HCT116 (cell line): ENCODE measurements at regions not wholly inside any gene's neighbourhood (a gene's known extent, or its start where the extent isn't known, plus 50 kb on each side); places are given as distances from the start of the nearest gene placed in this dataset.
A peak's percentile ranks its signal among the peaks of the same experiment; 100 is the strongest.

Experiments
- ATAC-seq: fragments of 200-7000 bp; cut with Tn5 transposase; 2 replicates; pipeline ENCODE4 v1.9.1; 2020; ENCODE audit warnings: mild to moderate bottlenecking, moderate library complexity
- BruUV-seq: library from RNA; stranded (reverse); fragments of 400-500 nt; replicated peaks from 2 replicates; lab custom pipeline; 2021; lab: Mats Ljungman, UMichigan
- CTCF ChIA-PET: fragments of 300-600 bp; sonication (Branson Sonifier 250); formaldehyde crosslinking; loops from one replicate; lab custom pipeline; 2021; ENCODE audit warnings: antibody characterized with exemption; lab: Charles Lee
- POLR2A ChIA-PET: fragments of 300-600, 350-600 bp; sonication (Branson Sonifier 250); formaldehyde crosslinking; loops from one replicate; lab custom pipeline; 2021; ENCODE audit warnings: antibody characterized with exemption; lab: Charles Lee
- RAD21 ChIA-PET, 2 experiments: fragments of 300-600 bp; sonication (Branson Sonifier 250); formaldehyde crosslinking; loops; one replicate each; lab custom pipeline; 2023; ENCODE audit warnings: low total read pairs in 2 of 2; ENCODE audit not compliant: uncharacterized antibody in 2 of 2, unreplicated experiment in 2 of 2, low non-redundant PET in 1 of 2; lab: Charles Lee
- DNase-seq: peaks from one replicate; pipeline ENCODE4 v3.0.0-alpha.2; 2010; ENCODE audit warnings: low read depth, low spot score
- H2AFZ ChIP-seq: fragments of 200-600 bp; shearing (Covaris generic), sonication (generic); 2 replicates; pipeline ENCODE4 v1.6.1; 2017; ENCODE audit warnings: low read depth, mixed run types, mixed read lengths, antibody characterized with exemption, low read length; ENCODE audit not compliant: poor library complexity, severe bottlenecking
- H3K27ac ChIP-seq: 2 replicates; pipeline ENCODE4 v1.5.1; 2012; ENCODE audit warnings: low read depth, low read length
- H3K27me3 ChIP-seq: fragments of 200-600 bp; sonication (generic); 2 replicates; pipeline ENCODE4 v1.6.1; 2016; ENCODE audit warnings: mixed run types, low read length, mixed read lengths; ENCODE audit not compliant: insufficient read depth
- H3K36me3 ChIP-seq, 2 experiments: fragments of 200-500 bp in 1 of 2; fragments of 200-600 bp in 1 of 2; sonication (Bioruptor generic) in 1 of 2; sonication (generic) in 1 of 2; 2 replicates each; pipeline versions ENCODE4 v1.5.1 to v1.6.1; 2014 to 2016; ENCODE audit warnings: low read length in 2 of 2, inconsistent platforms in 1 of 2, mixed read lengths in 1 of 2, mixed run types in 1 of 2; ENCODE audit not compliant: insufficient read depth in 2 of 2, control insufficient read depth in 1 of 2
- H3K4me1 ChIP-seq, 2 experiments: fragments of 200-600 bp in 1 of 2; sonication (generic) in 1 of 2; 2 replicates each; pipeline versions ENCODE4 v1.5.1 to v1.6.1; 2012 to 2017; ENCODE audit warnings: low read length in 2 of 2, inconsistent platforms in 1 of 2, mild to moderate bottlenecking in 1 of 2, mixed read lengths in 1 of 2, mixed run types in 1 of 2, moderate library complexity in 1 of 2; ENCODE audit not compliant: insufficient read depth in 2 of 2, control insufficient read depth in 1 of 2
- H3K4me2 ChIP-seq: fragments of 200-600 bp; sonication (generic); 2 replicates; pipeline ENCODE4 v1.6.1; 2017; ENCODE audit warnings: mixed run types, low read length, mixed read lengths
- H3K4me3 ChIP-seq, 2 experiments: fragments of 200-600 bp in 1 of 2; sonication (generic) in 1 of 2; replicated peaks in 1 of 2; 2 replicates each; pipeline ENCODE4 v1.5.1; 2011 to 2016; ENCODE audit warnings: low read length in 2 of 2, control low read depth in 1 of 2, low read depth in 1 of 2, mild to moderate bottlenecking in 1 of 2, mixed read lengths in 1 of 2, mixed run types in 1 of 2
- H3K79me2 ChIP-seq: fragments of 200-600 bp; sonication (generic); 2 replicates; pipeline ENCODE4 v1.6.1; 2017; ENCODE audit warnings: mild to moderate bottlenecking, mixed run types, low read length, moderate library complexity, mixed read lengths; ENCODE audit not compliant: insufficient read depth
- H3K9ac ChIP-seq: fragments of 200-600 bp; sonication (generic); 2 replicates; pipeline ENCODE4 v1.6.1; 2016; ENCODE audit warnings: low read length, mixed read lengths
- H3K9me2 ChIP-seq: fragments of 200-600 bp; sonication (generic), shearing (Covaris generic); 2 replicates; pipeline ENCODE4 v1.6.1; 2017; ENCODE audit warnings: mixed run types, mild to moderate bottlenecking, moderate library complexity; ENCODE audit not compliant: insufficient read depth
- H3K9me3 ChIP-seq, 2 experiments: fragments of 200-500 bp in 1 of 2; fragments of 200-600 bp in 1 of 2; sonication (Bioruptor generic) in 1 of 2; sonication (generic) in 1 of 2; 2 replicates each; pipeline ENCODE4 v1.6.1; 2014 to 2017; ENCODE audit warnings: low read length in 2 of 2, mixed read lengths in 2 of 2, inconsistent platforms in 1 of 2, low read depth in 1 of 2, mild to moderate bottlenecking in 1 of 2, mixed run types in 1 of 2, moderate library complexity in 1 of 2; ENCODE audit not compliant: control insufficient read depth in 1 of 2, insufficient read depth in 1 of 2
- H4K20me1 ChIP-seq: fragments of 200-600 bp; sonication (generic), shearing (Covaris generic); 2 replicates; pipeline ENCODE4 v1.6.1; 2017; ENCODE audit warnings: mixed run types, mild to moderate bottlenecking, moderate library complexity; ENCODE audit not compliant: insufficient read depth
- RAD21 ChIP-seq: IDR thresholded peaks from 2 replicates; pipeline ENCODE4 v1.6.1; 2012; ENCODE audit warnings: low read depth, mild to moderate bottlenecking
- ZNF274 ChIP-seq: fragments of 200-500 bp; sonication (Bioruptor generic); IDR thresholded peaks from 2 replicates; pipeline ENCODE4 v1.6.1; 2014; ENCODE audit warnings: mild to moderate bottlenecking, low read depth, low read length, inconsistent platforms
- intact Hi-C: fragments of 100-400 bp; cut with micrococcal nuclease; formaldehyde crosslinking; loops from 2 replicates; pipeline ENCODE4 v1.10.0; 2022
- TF ChIP-seq, protein P1 (sequence below): IDR thresholded peaks from 2 replicates; pipeline ENCODE4 v1.6.1; 2011; ENCODE audit warnings: mild to moderate bottlenecking, low read length, moderate library complexity; ENCODE audit not compliant: insufficient replicate concordance; ENCODE audit errors: extremely low read depth
- TF ChIP-seq, protein P2 (sequence below), 3 experiments: fragments of 200-600 bp in 1 of 3; sonication (generic) in 1 of 3; IDR thresholded peaks in 2 of 3; conservative IDR thresholded peaks in 1 of 3; 2 replicates each; pipeline ENCODE4 v1.5.1; 2012 to 2017; ENCODE audit warnings: low read depth in 2 of 3, low read length in 2 of 3, antibody characterized with exemption in 1 of 3, borderline replicate concordance in 1 of 3, control low read depth in 1 of 3, mild to moderate bottlenecking in 1 of 3, mixed read lengths in 1 of 3, mixed run types in 1 of 3, moderate library complexity in 1 of 3; ENCODE audit not compliant: insufficient read depth in 1 of 3

DNA sequence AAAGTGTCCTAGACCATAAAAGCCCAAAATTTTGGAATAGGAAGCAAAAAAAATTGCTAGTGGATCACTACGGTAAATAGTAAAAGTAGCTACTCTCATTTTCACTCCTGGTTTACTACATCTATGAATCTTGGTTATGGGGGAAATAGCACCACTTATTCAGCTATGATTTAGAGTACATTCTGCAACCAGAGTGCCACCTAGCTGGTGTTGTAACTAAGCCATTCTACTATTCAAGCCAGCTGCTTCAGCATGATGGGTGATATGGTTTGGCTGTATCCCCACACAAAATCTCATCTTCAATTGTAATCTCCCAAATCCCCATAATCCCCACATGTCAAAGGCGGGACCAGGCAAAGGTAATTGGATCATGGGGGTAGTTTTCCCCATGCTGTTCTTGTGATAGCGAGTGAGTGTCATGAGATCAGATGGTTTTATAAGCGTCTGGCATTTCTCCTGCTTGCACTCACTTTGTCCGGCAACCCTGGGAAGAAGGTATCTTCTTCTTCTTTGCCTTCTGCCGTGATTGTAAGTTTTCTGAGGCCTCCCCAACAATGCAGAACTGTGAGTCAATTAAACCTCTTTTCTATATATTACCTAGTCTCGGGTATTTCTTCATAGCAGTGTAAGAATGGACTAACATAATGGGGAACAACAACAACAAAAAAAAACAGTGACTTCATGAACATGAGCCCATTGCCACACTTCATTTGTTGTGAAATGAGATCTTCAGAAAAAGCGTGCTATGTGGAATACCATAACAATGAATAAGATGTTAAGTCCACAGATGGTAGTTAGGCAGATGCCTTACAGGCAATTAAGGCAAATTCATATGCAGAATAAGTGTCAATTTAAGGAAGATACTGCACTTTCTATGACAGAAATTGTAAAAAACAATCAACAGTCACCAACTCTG lies 280.1 kb downstream of the PABPC4L start:
- H3K9me3 ChIP-seq, result no peaks in the 10 kb centered on the region
- POLR2A ChIA-PET, result no interaction called here
- no peaks in the 10 kb centered on the region for H3K36me3 ChIP-seq
- CTCF ChIA-PET, result interaction anchor here (1.0 to 1.2 kb wide), 2 partner anchors 438 to 767 kb away, joined by 3 to 6 read pairs; no protein-coding TSS in a partner anchor
- H3K4me2 ChIP-seq, result no peak overlapping the region
- H3K4me3 ChIP-seq, result no peak overlapping the region
- H3K4me1 ChIP-seq, result no peaks in the 10 kb centered on the region
- TF ChIP-seq ZNF274 (no peak), RAD21 (peak; percentile 51)
- TF ChIP-seq, protein P1, sequence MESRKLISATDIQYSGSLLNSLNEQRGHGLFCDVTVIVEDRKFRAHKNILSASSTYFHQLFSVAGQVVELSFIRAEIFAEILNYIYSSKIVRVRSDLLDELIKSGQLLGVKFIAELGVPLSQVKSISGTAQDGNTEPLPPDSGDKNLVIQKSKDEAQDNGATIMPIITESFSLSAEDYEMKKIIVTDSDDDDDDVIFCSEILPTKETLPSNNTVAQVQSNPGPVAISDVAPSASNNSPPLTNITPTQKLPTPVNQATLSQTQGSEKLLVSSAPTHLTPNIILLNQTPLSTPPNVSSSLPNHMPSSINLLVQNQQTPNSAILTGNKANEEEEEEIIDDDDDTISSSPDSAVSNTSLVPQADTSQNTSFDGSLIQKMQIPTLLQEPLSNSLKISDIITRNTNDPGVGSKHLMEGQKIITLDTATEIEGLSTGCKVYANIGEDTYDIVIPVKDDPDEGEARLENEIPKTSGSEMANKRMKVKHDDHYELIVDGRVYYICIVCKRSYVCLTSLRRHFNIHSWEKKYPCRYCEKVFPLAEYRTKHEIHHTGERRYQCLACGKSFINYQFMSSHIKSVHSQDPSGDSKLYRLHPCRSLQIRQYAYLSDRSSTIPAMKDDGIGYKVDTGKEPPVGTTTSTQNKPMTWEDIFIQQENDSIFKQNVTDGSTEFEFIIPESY, result no peak
- TF ChIP-seq, protein P2, sequence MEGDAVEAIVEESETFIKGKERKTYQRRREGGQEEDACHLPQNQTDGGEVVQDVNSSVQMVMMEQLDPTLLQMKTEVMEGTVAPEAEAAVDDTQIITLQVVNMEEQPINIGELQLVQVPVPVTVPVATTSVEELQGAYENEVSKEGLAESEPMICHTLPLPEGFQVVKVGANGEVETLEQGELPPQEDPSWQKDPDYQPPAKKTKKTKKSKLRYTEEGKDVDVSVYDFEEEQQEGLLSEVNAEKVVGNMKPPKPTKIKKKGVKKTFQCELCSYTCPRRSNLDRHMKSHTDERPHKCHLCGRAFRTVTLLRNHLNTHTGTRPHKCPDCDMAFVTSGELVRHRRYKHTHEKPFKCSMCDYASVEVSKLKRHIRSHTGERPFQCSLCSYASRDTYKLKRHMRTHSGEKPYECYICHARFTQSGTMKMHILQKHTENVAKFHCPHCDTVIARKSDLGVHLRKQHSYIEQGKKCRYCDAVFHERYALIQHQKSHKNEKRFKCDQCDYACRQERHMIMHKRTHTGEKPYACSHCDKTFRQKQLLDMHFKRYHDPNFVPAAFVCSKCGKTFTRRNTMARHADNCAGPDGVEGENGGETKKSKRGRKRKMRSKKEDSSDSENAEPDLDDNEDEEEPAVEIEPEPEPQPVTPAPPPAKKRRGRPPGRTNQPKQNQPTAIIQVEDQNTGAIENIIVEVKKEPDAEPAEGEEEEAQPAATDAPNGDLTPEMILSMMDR (IDR thresholded peaks at IDR 0.05 in 2 of 3, conservative IDR thresholded peaks at IDR 0.05 in 1 of 3; ENCODE audit: borderline replicate concordance in 1 of 3, insufficient read depth in 1 of 3, low read depth in 2 of 3, low read length in 2 of 3), result peak; percentile 9 to 15 (median 11); a peak in 2 of 6 replicates
- RAD21 ChIA-PET, result no interaction called here
- no peak overlapping the region for H3K9ac ChIP-seq
- no peak overlapping the region for H2AFZ ChIP-seq
- ATAC-seq, result no peak
- no peak overlapping the region for H3K27ac ChIP-seq
- intact Hi-C loops, result no loop called here
- H3K27me3 ChIP-seq, result no peaks in the 10 kb centered on the region
- DNase-seq, result no peak
- BruUV-seq, result no TSS peak
- H4K20me1 ChIP-seq, result no peaks in the 10 kb centered on the region
- H3K9me2 ChIP-seq, result no peaks in the 10 kb centered on the region
- no peaks in the 10 kb centered on the region for H3K79me2 ChIP-seq
